ENCODE measurements at regions not wholly inside any gene's neighbourhood (a gene's known extent, or its start where the extent isn't known, plus 50 kb on each side); places are given as distances from the start of the nearest gene placed in this dataset.

DNA sequence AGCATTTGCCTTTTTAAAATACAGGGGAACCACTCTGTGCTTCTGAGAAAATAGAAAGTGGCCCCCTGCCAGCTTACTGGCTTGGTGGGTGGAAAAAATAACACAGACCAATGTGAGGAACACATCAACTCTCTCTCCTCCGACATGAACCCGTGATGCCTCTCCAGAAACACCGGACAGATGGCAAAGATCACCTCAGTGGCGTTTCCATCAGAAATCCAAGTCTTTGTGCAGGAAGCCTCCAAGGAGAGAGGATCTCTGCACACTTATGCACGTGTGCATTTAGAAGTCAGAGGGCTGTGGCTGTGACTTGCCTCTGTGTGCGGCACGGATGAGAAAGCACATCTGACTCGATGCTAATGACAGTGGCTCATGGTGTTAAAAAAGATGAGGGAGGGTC is 112.3 kb upstream of the KLF12 start:
- H3K9me3 ChIP-seq (ENCODE audit: low read length): no peaks in the 10 kb centered on the region
- no peak overlapping the region for H3K4me3 ChIP-seq (replicated peaks in 1 of 3; ENCODE audit: insufficient read depth in 1 of 3, low read depth in 2 of 3, low read length in 3 of 3)
- H2AFZ ChIP-seq (ENCODE audit: low read length): no peak overlapping the region
- no peaks in the 10 kb centered on the region for H3K79me2 ChIP-seq (ENCODE audit: insufficient read depth, low read length)
- TF ChIP-seq THAP11 (CRISPR knock-in tag; IDR thresholded peaks at IDR 0.05) (no peak), RFX5 (IDR thresholded peaks at IDR 0.05; ENCODE audit: low read depth, low read length) (no peak), SAP130 (CRISPR knock-in tag; IDR thresholded peaks at IDR 0.05; ENCODE audit: low read depth) (no peak), ZNF678 (CRISPR knock-in tag; IDR thresholded peaks at IDR 0.05) (no peak), ARNT2 (CRISPR knock-in tag; IDR thresholded peaks at IDR 0.05; ENCODE audit: low read depth) (no peak), SOX6 (IDR thresholded peaks at IDR 0.05) (no peak), SOX6 (CRISPR knock-in tag; IDR thresholded peaks at IDR 0.05) (no peak), HMGA1 (CRISPR knock-in tag; conservative IDR thresholded peaks at IDR 0.05) (no peak)
- TF ChIP-seq, protein P1, sequence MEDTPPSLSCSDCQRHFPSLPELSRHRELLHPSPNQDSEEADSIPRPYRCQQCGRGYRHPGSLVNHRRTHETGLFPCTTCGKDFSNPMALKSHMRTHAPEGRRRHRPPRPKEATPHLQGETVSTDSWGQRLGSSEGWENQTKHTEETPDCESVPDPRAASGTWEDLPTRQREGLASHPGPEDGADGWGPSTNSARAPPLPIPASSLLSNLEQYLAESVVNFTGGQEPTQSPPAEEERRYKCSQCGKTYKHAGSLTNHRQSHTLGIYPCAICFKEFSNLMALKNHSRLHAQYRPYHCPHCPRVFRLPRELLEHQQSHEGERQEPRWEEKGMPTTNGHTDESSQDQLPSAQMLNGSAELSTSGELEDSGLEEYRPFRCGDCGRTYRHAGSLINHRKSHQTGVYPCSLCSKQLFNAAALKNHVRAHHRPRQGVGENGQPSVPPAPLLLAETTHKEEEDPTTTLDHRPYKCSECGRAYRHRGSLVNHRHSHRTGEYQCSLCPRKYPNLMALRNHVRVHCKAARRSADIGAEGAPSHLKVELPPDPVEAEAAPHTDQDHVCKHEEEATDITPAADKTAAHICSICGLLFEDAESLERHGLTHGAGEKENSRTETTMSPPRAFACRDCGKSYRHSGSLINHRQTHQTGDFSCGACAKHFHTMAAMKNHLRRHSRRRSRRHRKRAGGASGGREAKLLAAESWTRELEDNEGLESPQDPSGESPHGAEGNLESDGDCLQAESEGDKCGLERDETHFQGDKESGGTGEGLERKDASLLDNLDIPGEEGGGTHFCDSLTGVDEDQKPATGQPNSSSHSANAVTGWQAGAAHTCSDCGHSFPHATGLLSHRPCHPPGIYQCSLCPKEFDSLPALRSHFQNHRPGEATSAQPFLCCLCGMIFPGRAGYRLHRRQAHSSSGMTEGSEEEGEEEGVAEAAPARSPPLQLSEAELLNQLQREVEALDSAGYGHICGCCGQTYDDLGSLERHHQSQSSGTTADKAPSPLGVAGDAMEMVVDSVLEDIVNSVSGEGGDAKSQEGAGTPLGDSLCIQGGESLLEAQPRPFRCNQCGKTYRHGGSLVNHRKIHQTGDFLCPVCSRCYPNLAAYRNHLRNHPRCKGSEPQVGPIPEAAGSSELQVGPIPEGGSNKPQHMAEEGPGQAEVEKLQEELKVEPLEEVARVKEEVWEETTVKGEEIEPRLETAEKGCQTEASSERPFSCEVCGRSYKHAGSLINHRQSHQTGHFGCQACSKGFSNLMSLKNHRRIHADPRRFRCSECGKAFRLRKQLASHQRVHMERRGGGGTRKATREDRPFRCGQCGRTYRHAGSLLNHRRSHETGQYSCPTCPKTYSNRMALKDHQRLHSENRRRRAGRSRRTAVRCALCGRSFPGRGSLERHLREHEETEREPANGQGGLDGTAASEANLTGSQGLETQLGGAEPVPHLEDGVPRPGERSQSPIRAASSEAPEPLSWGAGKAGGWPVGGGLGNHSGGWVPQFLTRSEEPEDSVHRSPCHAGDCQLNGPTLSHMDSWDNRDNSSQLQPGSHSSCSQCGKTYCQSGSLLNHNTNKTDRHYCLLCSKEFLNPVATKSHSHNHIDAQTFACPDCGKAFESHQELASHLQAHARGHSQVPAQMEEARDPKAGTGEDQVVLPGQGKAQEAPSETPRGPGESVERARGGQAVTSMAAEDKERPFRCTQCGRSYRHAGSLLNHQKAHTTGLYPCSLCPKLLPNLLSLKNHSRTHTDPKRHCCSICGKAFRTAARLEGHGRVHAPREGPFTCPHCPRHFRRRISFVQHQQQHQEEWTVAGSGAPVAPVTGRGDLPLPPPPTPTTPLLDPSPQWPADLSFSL (CRISPR knock-in tag; IDR thresholded peaks at IDR 0.05): no peak
- H4K20me1 ChIP-seq (ENCODE audit: insufficient read depth, low read length): no peaks in the 10 kb centered on the region
- H3K4me1 ChIP-seq (ENCODE audit: insufficient read depth, low read length): no peaks in the 10 kb centered on the region
- POLR2A ChIA-PET: no interaction called here
- H3K9ac ChIP-seq (ENCODE audit: insufficient read depth, low read depth, low read length): no peak overlapping the region
- CTCF ChIA-PET (ENCODE audit: low intra/inter-chr PET ratio, low total read pairs): no interaction called here
- intact Hi-C loops (cut with micrococcal nuclease; ENCODE audit: unreplicated experiment): no loop called here
- FAIRE-seq (no peak), DNase-seq (ENCODE audit: low spot score) (no peak), ATAC-seq (no peak)
- WGBS (ENCODE audit: low lambda C conversion rate): 40% methylated on average over 7 of the region's 8 CpGs
- in situ Hi-C loops (cut with HindIII; ENCODE audit: extremely low pct_ligation_motif_present, low pct_unique_long_range_greater_than_20kb): no loop called here
- no peak overlapping the region for H3K27ac ChIP-seq (ENCODE audit: extremely low read length, insufficient read depth, low read length)
- BruUV-seq (replicated peaks): no TSS peak
- H3K36me3 ChIP-seq (replicated peaks in 1 of 2; ENCODE audit: control insufficient read depth in 1 of 2, insufficient read depth in 2 of 2, low read length in 2 of 2): no peaks in the 10 kb centered on the region
- no peak overlapping the region for H3K4me2 ChIP-seq (ENCODE audit: low read depth, low read length)
- peaks cover 0 to 1% of the 10 kb centered on the region in 2 experiments; a peak in 1 of 5 replicates for H3K27me3 ChIP-seq (ENCODE audit: control insufficient read depth in 1 of 2, insufficient read depth in 2 of 2, low read length in 2 of 2)
